Lower leg skin (tissue), 4 donors: ENCODE measurements at regions not wholly inside any gene's neighbourhood (a gene's known extent, or its start where the extent isn't known, plus 50 kb on each side); places are given as distances from the start of the nearest gene placed in this dataset.

Experiments
- DNase-seq, 2 donors: peaks; one replicate each; pipeline ENCODE4 v3.0.0-alpha.2; 2019; ENCODE audit warnings: low spot score in 2 of 2
- H3K4me3 ChIP-seq: fragments of 200-600 bp; sonication (generic); 2 replicates; pipeline ENCODE4 v1.5.1; 2017; ENCODE audit warnings: mild to moderate bottlenecking, low read depth; ENCODE audit not compliant: poor library complexity, severe bottlenecking
- CTCF ChIP-seq, 3 donors: fragments of 450-650 bp; IDR thresholded peaks; one replicate each; pipeline ENCODE4 v1.5.1; 2016; ENCODE audit warnings: antibody characterized with exemption in 3 of 3, mild to moderate bottlenecking in 3 of 3, moderate library complexity in 2 of 3
- POLR2A ChIP-seq, 2 donors: fragments of 450-650 bp; IDR thresholded peaks; one replicate each; pipeline ENCODE4 v1.6.1; 2016 to 2017; ENCODE audit warnings: antibody characterized with exemption in 2 of 2, mild to moderate bottlenecking in 1 of 2, moderate library complexity in 1 of 2
- WGBS, 2 donors: methylation state at CpG; one replicate each; pipeline ENCODE4 v1.1.5; 2018; 5-methylcytosine and 5-hydroxymethylcytosine counted together
- intact Hi-C: fragments of 100-400 bp; cut with DNase I; formaldehyde crosslinking; loops from one replicate; pipeline ENCODE4 v1.15.0; 2023; ENCODE audit warnings: low total_unique reads

GRCh38 chr2:120892967-120893667 lies 157.4 kb downstream of the GLI2 start:
- H3K4me3 ChIP-seq, result no peak overlapping the region
- no peak for DNase-seq
- intact Hi-C loops, result no loop called here
- TF ChIP-seq CTCF (IDR thresholded peaks at IDR 0.05) (no peak), POLR2A (IDR thresholded peaks at IDR 0.05) (no peak)
- WGBS, 2 donors, result 59 to 72% methylated on average over 11 of the region's 11 CpGs

- intact Hi-C loops, result no loop called here
- DNase-seq, result no peak
- H3K4me3 ChIP-seq, result no peak overlapping the region
- 71 to 74% methylated on average over 18 of the region's 18 CpGs for WGBS, 2 donors
- no peak for TF ChIP-seq CTCF (IDR thresholded peaks at IDR 0.05)
- no peak for TF ChIP-seq POLR2A (IDR thresholded peaks at IDR 0.05)
Measured at GRCh38 chr2:120893811-120894584, 158.3 kb downstream of the GLI2 start.

GRCh38 chr2:120894966-120895365 lies 159.3 kb downstream of the GLI2 start:
- 56 to 69% methylated on average over 5 of the region's 5 CpGs for WGBS, 2 donors
- no peak overlapping the region for H3K4me3 ChIP-seq
- DNase-seq, result no peak
- TF ChIP-seq POLR2A (IDR thresholded peaks at IDR 0.05), result no peak
- no peak for TF ChIP-seq CTCF (IDR thresholded peaks at IDR 0.05)
- intact Hi-C loops, result no loop called here

GRCh38 chr2:120896126-120896525 lies 160.5 kb downstream of the GLI2 start:
- no peak overlapping the region for H3K4me3 ChIP-seq
- intact Hi-C loops, result no loop called here
- no peak for DNase-seq
- TF ChIP-seq POLR2A (IDR thresholded peaks at IDR 0.05), result no peak
- TF ChIP-seq CTCF (IDR thresholded peaks at IDR 0.05), result no peak
- 92 to 94% methylated on average over 3 of the region's 3 CpGs for WGBS, 2 donors

GRCh38 chr2:120896901-120897300 lies 161.2 kb downstream of the GLI2 start:
- DNase-seq, result no peak
- WGBS, 2 donors, result 76 to 77% methylated on average over 9 of the region's 9 CpGs
- TF ChIP-seq POLR2A (IDR thresholded peaks at IDR 0.05), result no peak
- no peak for TF ChIP-seq CTCF (IDR thresholded peaks at IDR 0.05)
- intact Hi-C loops, result no loop called here
- no peak overlapping the region for H3K4me3 ChIP-seq
